ENCODE measurements at regions not wholly inside any gene's neighbourhood (a gene's known extent, or its start where the extent isn't known, plus 50 kb on each side); places are given as distances from the start of the nearest gene placed in this dataset.

GRCh38 chr13:53198736-53199135 lies 170.1 kb downstream of the OLFM4 start:
- Histone ChIP-seq H3K4me1 (peaks cover 0 to 8% (median 0%) of the 10 kb centered on the region in 12 donors), H3K4me3 (no peak overlapping the region), H3K9me3 (no peaks in the 10 kb centered on the region), H3K36me3 (no peaks in the 10 kb centered on the region), H3K27ac (no peak overlapping the region), H3K27me3 (peaks cover 12 to 56% (median 30%) of the 10 kb centered on the region in 9 donors)
- DNase-seq = no peak
- 56 to 60% (median 57%) methylated on average over 4 of the region's 4 CpGs for WGBS, 4 donors
- no peak for ATAC-seq
- intact Hi-C loops (cut with DNase I) = no loop called here
- TF ChIP-seq POLR2A (IDR thresholded peaks at IDR 0.05) (no peak), CTCF (IDR thresholded peaks at IDR 0.05) (no peak)

- intact Hi-C loops (cut with DNase I) = no loop called here
- H3K27me3 ChIP-seq = peaks cover 12 to 55% (median 30%) of the 10 kb centered on the region in 9 donors
- TF ChIP-seq CTCF (IDR thresholded peaks at IDR 0.05) = no peak
- no peak for TF ChIP-seq POLR2A (IDR thresholded peaks at IDR 0.05)
- no peak overlapping the region for H3K4me3 ChIP-seq
- ATAC-seq (no peak), DNase-seq (peak in 1 of 5 donors; percentile 49)
- H3K4me1 ChIP-seq = peaks cover 0 to 8% (median 0%) of the 10 kb centered on the region in 12 donors
- no peak overlapping the region for H3K27ac ChIP-seq
- no peaks in the 10 kb centered on the region for H3K9me3 ChIP-seq
- 79 to 89% (median 82%) methylated on average over 34 of the region's 34 CpGs for WGBS, 4 donors
- no peaks in the 10 kb centered on the region for H3K36me3 ChIP-seq
Measured at GRCh38 chr13:53200075-53200474, 171.5 kb downstream of the OLFM4 start.

GRCh38 chr13:53200498-53201453 lies 172.2 kb downstream of the OLFM4 start:
- no peaks in the 10 kb centered on the region for H3K9me3 ChIP-seq
- H3K4me3 ChIP-seq = no peak overlapping the region
- H3K27me3 ChIP-seq = peaks cover 12 to 55% (median 30%) of the 10 kb centered on the region in 9 donors
- no peak overlapping the region for H3K27ac ChIP-seq
- ATAC-seq (peak in 3 of 4 donors; percentile 52 to 79 (median 76)), DNase-seq (peak; percentile 22 to 81 (median 29))
- H3K4me1 ChIP-seq = peaks cover 0 to 8% (median 0%) of the 10 kb centered on the region in 12 donors
- intact Hi-C loops (cut with DNase I) = no loop called here
- no peak for TF ChIP-seq POLR2A (IDR thresholded peaks at IDR 0.05)
- TF ChIP-seq CTCF (IDR thresholded peaks at IDR 0.05) = peak in 11 of 12 donors; percentile 24 to 59 (median 47)
- H3K36me3 ChIP-seq = no peaks in the 10 kb centered on the region
- WGBS, 4 donors = 12 to 21% (median 13%) methylated on average over 53 to 121 of the region's 121 CpGs

GRCh38 chr13:53201454-53202225 lies 173.0 kb downstream of the OLFM4 start:
- H3K36me3 ChIP-seq = no peaks in the 10 kb centered on the region
- 16 to 20% (median 18%) methylated on average over 37 to 74 of the region's 74 CpGs for WGBS, 4 donors
- peak overlapping the region in 1 of 12 donors; percentile 14 for H3K4me3 ChIP-seq
- DNase-seq = peak in 2 of 5 donors; percentile 21 to 48
- ATAC-seq = peak in 2 of 4 donors; percentile 38 to 58
- H3K9me3 ChIP-seq = no peaks in the 10 kb centered on the region
- peaks cover 12 to 53% (median 30%) of the 10 kb centered on the region in 9 donors for H3K27me3 ChIP-seq
- H3K27ac ChIP-seq = no peak overlapping the region
- intact Hi-C loops (cut with DNase I) = no loop called here
- peaks cover 0 to 8% (median 0%) of the 10 kb centered on the region in 12 donors for H3K4me1 ChIP-seq
- TF ChIP-seq CTCF (IDR thresholded peaks at IDR 0.05) (peak in 3 of 12 donors; percentile 1 to 14 (median 2)), POLR2A (IDR thresholded peaks at IDR 0.05) (no peak)
